ENCODE measurements at regions not wholly inside any gene's neighbourhood (a gene's known extent, or its start where the extent isn't known, plus 50 kb on each side); places are given as distances from the start of the nearest gene placed in this dataset.

DNA sequence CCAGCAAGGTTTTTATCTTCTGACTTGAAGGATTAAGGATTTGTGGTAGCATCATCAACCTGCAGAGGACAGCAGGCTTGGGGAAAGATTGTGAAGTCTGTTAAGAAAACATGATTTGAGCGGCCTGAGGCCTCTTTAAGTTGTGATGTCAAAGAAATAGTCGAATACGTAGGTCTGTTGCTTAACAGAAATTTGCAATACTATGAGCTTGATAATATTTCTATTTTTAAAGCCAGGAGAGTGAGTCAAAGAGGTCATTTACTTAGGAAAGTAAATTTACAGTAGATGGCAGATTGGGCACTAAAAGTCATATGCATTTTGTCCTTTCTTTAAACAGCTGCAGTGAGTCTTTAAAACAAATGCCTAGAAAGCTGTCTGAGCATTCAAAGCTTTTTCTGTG, 336.3 kb downstream of the DIPK2A start:
- DNase-seq, result no peak

DNA sequence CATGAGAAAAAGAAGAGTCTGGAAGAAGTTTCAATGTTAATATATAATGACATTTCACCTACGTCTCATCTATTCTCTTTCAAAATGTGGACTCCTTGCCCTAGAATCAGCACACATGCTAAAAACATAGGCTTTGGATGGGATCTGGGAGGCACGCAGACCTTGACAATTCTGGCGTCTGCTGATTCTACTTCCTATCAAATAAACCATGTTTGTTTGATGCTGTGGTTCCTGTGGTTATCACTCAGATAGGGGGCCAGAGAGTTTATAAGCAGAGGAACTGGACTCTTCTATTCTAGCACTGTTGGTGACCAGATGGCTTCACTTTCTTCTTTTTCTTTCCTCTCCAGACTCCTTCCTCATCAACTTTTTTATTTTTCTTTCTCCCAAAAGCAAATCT, 336.8 kb downstream of the DIPK2A start:
- no peak for DNase-seq

DNA sequence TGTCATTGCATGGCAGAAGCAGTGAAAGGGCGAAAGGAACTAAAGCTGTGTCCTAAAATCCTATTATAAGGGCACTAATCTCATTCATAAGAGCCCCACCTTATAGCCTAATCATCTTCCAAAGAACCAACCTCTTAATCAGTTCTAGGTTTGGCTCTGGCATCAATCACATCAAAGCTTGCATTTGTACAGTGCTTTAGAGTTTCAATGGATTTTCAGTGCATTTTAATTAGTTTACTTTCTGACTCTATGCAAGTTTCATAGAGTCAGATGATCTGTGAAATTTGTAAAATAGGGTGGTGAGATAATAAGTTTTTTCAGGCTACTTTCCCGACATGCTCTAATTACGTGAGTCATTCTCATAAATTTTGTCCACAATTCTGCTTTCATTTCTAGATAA, 341.1 kb downstream of the DIPK2A start:
- DNase-seq, result no peak

DNA sequence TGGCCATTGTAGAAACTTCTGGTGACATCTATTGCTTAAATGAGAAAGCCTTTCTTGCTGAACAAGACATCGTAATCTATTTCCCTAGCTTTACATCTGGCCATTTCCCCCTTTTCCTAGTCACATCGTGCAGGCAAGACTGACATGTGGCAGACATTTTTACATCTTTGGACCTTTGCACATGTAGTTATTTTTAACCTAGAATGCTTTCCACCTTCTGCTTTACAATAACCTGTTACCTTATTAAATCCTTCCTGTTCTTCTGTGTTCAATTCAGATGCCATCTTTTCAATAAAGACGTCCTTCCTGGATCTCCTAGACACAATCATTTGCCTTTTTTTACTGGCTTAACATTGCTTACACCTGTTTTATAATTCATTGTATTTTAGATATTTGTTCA, 343.3 kb downstream of the DIPK2A start:
- no peak for DNase-seq

DNA sequence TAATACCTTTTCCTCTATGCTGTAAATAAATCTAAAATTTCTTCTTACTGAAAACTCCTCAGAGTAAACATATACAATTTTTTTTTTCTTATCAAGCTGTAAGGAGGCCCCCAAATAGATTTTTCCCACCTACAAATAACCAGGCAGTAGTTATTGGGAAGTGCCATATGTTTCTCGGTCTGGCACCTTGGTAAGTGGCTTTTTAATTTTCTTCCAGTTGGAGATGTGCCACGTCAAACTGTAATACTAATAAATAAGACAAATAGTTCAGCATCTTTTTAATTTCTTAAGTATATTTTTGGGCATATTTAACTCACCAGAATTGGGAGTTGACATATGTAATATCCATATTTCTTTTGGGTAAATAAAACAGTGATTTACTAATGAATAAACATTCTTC, 346.3 kb downstream of the DIPK2A start:
- no peak for DNase-seq

DNA sequence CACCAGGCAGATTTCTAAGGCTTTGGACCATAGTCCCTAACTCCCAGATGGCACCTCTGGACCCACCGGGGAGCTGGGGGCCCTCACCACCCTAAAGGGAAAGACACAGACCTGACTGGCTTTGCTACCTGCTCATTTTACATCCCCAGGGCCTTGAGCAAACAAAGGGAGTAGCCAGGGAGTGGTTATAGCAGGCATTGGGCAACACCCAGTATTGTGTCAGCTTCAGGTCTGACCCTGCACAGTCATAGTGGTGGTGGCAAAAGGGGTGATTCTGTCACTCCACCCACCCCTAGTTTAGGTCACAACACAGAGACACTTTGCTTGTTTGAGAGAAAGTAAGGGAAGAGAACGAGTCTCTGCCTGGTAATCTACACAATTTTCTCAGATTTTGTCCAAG, 352.5 kb downstream of the DIPK2A start:
- DNase-seq, result no peak

DNA sequence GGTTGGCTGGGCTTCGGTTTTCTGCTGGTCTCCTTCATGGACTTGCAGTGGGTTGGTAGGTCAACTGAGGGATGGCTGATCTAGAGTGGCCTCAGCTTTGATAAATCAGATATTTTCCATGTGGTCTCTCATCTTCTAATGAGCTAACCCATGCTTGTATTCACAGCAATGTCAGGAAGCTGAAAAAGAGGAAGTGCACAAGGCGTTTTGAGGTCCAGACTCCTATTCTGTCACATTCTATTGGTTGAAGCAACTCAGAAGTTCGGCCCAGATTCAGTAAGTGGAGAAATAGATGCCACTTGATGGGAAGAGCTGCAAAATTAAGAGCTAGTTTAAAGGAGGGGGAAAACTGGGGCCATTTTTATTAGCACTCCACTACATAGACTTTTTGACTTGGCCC, 361.2 kb downstream of the DIPK2A start:
- DNase-seq, result no peak

DNA sequence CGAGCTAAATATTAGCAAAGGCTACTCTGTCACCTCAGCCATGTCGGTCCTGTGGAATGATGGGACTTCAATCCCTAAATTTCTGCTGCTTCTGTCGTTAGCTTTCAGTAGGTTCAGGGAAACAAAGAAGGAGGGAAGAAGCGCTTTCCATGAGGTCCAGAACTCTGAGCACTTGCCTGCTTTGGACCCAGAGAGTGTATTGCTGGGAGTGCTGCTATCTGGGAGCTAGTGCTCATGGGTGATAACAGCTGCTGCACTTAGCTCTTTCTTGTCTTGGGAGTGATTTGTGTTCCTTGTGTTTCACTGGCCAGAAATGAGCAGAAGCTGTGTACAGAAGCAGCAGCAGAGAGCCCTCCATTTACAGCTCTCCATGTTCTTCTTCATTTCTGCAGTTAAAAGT, 369.8 kb downstream of the DIPK2A start:
- no peak for DNase-seq

DNA sequence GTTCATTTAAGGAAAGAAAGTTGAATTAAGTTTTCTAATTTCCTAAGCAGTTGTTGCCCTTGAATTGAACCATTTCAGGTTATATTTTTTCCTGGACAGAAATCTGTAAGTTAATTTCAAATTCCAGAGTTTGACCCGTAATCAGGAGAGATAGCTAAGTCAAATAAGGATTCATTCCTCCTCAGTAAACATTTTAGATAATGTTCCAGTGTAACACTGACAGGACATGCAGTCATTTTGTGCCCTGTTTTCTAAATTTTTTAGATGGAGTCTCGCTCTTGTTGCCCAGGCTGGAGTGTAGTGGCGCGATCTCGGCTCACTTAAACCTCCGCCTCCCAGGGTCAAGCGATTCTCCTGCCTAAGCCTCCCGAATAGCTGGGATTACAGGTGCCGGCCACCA, 371.7 kb downstream of the DIPK2A start:
- DNase-seq, result no peak

DNA sequence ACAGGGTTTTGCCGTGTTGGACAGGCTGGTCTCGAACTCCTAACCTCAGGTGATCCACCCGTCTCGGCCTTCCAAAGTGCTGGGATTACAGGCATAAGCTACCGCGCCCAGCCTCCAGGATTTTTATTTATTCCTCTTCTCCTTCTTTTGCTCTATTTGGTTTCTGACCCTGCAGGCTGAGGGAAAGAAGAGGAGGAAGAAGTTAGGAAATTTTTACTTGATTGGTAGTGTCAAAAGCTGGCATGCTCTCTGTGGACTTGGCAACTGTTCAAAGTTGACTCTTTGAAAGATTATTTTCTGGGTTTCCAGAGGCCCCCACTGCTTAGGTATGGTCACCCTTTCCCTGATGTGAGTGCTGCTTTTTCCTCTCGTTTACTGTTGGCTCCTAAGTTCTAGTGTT, 372.2 kb downstream of the DIPK2A start:
- DNase-seq, result no peak

DNA sequence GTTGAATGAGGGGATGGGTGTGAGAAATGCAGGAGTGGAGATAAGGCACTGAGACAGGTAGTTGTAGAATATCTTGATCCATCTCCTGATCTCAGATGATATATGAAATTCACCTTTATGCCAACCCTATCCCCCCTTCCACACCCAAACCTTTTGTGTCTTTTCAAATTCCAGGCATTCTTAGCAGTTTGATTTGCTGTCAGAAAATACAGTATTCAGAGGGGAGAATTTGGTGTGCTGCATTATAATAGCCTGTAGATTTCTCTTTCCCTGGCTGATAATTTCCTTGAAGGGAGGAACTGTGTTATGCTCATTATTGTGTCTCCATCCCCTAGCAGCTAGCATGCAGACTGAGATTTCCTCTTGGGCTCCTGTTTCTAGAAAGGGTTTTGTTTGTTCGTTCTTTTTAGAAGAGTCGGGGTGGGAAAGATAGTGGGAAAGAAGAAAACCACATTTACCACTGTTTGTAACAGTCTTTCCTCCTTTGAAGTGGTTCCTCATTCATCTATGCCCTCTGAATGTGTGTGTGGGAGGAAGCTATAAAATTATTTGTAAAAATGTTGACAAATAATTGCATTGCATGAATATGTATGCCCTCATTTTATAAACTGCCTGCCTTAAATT, 373.4 kb downstream of the DIPK2A start:
- DNase-seq, result no peak

DNA sequence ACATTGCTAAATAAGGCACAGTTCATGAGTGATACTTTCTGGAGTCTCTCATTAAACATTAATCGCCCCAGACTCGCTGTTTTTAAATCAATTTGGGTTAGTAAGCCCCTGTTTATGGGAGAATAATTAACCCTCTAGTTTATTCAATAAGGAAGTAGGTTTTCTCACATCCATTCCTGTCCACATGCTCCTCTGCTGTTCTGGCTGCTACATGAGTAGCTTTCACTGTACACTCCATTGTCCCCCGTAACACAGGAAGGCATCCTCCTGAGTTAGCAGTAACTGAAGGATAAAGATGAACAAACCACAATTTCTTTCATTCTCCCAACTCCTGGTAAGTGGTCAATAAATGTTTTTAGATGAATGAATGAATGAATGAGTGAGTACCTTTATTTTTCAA, 378.5 kb downstream of the DIPK2A start:
- DNase-seq, result no peak

DNA sequence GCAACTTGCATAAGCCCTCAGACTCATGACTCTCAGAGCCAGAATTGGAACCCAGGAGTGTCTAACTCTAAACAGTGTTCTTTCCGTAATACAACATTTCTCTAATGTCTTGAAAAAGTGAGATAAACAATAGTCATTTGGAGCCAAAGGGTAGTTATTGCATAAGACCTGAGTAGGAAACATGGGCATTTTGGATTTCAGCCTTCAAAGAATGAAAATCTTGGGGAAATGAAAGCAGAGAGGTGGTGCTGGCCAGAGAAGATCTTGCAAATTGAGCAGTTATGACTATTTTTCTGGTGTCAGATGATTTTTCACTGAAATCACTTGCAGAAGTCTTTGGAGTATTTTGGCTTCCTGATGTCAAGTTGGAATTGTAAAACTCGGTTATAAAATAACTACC, 379.4 kb downstream of the DIPK2A start:
- no peak for DNase-seq

DNA sequence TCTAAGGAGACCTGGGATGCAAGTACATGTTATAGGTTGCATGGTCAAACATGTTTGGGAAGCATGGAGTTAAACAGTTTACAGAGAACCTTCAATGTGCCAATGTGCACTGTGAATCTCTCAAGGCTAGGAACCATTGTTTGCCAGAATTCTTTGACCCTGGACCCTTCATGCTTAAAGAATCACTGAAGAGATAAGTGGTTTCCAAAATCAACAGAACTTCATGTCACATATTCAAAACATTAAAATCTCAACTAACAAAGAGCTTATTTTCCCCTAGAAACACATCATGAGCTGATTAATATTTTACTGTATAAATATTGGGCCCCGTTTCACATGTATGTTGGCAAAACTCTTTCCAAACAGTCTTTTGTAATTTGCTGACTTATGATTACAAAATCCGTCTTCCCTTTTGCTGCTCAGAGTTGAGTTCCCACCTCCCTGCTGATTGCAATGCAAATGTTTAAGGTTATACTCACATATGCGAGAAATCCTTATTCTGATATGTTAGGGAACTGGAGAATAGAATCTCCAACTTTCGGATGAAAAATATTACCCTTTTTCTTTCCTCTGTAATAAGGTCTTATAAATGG, 380.2 kb downstream of the DIPK2A start:
- no peak for DNase-seq

DNA sequence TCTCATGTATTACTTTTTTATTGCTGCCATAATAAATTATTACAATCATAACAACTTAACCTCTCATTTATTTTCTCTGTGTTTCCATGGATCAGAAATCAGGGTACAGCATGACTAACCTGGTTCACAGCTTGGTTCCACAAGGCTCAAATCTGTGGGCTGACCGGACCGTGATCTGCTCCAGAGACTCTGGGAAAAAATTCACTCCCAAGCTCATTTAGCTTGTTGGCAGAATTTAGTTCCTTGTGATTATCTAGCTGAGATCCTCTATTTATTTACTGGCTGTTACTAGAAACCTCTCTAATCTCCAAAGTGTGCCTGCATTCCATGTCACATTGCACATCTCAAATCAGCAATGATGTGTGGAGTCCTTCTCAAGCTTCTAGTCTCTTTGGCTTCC, 386.6 kb downstream of the DIPK2A start:
- no peak for DNase-seq

DNA sequence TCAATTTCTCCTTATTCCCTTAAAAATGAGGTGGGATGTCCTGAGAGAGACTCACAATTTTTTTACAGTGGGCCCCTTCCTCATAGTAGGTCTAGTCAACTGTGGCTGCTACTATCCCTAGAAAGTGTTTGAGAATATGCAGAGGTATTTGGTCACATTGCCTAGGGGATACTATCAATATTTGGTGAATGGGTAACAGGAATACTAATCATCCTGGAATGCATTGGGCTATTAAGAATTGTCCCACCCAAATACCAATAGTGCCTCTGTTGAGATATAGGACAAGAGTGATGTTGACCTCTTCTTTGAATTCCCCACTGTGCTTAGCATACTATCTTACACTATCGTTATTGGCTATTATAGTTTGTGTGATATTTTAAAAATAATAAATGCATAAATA, 389.4 kb downstream of the DIPK2A start:
- DNase-seq, result no peak

DNA sequence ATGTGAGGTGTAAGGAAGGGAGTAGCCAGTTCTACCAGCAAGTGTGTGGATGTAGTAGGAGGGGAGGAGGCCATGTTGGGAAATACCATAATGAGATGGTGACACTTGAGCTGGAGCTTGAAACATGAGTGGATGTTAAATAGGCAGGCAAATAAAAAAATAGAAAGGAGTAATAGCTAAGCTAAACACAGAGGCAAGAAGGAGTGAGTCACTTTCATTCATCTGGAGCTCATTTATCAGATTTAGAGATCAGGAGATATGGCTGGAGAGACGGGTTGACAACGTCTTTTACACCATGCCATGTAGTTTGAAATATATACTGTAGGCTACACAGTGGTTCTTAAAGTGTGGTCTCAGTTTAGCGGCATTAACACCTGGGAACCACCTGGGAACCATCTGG, 390.5 kb downstream of the DIPK2A start:
- DNase-seq, result no peak

DNA sequence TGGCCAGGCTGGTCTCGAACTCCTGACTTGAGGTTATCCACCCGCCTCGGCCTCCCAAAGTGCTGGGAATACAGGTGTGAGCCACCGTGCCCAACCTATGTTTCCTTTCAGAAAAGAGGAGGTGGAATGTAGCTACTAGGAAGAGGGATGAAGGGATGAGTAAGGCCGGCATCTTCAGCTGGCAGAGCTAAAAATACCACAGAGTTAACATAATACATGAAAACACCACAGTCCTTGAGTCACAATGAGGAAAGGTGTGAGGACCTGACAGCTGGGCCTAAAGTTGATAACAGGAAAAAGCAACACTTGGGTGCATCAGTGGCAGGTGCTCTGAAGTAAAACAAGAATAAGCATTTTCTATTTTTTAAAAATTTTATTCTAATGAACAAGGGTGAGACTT, 392.2 kb downstream of the DIPK2A start:
- no peak for DNase-seq

DNA sequence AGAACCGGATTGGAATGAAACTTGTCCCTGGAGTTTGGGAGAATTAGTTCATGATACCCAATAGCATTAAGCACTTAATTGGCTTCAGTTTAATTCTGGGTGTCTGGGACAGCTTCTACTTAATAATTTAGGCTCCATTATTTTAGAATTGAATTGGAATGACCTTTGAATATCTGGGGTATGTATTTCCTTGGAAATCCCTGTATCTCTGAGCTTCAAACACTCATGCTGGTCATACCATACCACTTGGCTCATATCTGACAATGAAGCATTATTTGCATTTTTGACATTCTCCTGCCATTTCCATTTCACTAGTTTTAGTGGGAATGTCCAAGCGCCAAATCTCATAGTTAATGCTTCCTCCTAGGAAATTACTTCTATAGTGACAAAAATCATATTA, 393.1 kb downstream of the DIPK2A start:
- DNase-seq, result no peak

DNA sequence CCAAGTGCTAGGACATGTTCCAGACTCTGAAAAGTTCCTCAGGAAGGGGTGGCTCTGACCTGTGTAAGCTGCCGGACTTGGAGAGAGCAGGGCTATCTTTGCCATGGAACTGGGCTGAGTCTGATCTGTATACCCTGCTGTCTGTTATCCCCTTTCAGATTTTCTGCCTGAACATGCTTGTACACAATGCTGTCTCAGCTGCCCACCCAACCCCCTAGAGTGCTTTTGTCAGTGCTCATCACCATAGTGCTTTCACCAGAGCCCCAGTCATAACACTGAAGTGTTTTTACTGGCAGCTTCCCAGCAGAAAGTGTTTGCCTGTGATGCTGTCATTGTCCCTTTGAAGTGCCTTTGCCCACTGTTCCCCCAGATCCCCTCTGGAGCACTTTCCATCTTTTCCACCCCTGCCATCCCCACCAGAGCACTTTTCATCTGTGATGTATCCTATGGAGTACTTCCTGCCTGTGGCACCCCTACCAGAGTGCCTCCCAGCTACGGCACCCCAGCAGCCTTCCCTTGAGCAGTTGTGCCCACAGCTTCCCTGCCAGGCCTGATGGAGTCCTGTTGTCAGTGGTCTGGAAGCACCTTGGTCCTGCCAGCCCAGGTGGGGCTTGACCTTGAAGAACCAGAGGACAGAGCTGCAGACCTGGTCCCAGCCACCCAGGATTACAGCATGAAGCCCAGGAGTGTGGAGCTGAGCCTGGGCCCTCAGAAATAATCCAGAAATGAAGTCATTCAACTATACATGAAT, 397.7 kb downstream of the DIPK2A start:
- DNase-seq, result no peak

DNA sequence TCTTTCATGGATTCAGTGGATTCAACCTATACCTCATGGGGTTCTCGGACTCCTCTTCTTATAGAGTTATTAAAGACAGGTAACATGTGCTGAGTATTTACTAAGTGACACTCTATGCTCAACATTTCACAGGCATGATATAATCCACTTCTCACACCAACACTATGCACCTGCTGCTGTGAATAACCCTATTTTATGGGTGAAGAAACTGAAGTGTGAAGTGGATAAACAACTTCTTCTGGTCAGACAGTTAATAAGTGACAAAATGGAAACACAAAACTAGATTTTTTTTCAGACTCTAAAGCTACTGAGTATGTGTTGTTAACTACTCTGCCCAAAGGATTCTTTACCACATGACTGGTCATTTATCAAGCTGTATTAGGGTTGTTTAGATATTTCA, 403.5 kb downstream of the DIPK2A start:
- no peak for DNase-seq

DNA sequence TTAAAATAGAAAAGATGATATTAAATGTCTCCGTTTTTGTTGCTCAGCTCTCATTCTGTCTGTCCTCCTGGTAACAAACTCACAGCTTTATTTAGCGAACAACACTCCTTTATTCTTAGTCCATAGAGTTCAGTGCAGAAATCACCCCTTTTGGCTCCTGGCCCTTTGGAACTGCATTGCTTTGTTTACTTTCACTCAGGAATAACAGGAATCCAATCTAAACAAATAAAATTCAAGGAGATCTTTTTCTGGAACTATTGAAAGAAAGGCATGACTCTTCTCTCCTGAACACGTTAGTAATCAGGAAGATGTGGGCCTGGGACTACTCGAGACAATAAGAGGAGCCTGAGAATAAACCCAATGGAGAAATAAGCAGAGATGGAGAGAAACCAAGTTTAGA, 409.2 kb downstream of the DIPK2A start:
- DNase-seq, result peak; percentile 11 to 73

DNA sequence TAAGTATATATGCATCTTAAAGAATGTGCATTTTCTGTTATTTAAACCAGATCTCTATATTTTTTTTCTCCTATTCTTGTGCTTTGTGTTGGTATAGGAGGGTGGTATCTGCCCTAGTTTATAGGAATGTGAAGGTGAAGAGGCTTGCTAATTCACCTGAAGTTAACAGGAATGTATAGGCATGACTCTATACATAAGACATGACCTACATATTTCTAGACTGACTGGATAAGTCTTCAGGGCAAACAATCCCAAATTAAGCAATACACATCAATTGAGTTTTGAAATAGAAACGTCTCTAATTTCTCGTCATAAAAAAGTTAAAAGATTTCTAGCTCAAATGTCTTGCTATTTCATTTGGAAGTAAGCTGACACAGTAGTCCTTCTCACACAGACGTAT, 410.0 kb downstream of the DIPK2A start:
- DNase-seq, result no peak

DNA sequence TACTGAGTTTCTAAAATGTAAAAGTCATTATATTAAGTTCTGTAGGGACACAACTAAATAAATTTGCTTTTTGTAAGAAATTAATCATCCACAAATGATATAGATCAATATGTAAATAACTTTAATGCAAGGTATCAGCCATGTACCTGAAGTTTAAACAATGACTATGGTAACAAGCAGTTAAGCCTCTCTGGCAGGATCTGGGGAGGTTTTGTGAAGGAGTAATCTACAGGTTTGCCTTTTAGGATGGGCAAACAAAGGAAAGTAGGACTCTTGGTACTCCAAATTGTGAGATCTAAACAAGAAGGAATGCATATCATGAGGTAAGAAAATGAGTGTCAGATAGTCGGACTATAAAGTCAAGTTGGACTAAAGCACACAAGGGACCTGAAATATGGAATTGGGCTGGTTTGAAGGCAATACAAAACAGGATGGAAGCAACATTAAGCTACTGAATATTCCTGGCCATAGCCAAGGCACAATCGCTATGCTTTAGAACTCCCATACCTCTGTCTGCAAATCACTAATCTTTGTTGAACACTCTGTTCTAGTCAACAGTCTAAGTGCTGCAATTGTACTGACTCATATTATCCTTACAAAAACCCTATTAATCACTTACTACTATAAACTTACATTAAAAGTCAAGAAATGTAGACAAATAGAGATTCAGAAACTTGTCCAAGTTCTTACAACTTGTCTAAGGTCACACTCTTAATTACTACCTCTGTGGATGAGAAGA, 412.8 kb downstream of the DIPK2A start:
- DNase-seq, result no peak

Data from hippocampal formation (tissue), 2 donors.